ENCODE measurements at regions not wholly inside any gene's neighbourhood (a gene's known extent, or its start where the extent isn't known, plus 50 kb on each side); places are given as distances from the start of the nearest gene placed in this dataset.

DNA sequence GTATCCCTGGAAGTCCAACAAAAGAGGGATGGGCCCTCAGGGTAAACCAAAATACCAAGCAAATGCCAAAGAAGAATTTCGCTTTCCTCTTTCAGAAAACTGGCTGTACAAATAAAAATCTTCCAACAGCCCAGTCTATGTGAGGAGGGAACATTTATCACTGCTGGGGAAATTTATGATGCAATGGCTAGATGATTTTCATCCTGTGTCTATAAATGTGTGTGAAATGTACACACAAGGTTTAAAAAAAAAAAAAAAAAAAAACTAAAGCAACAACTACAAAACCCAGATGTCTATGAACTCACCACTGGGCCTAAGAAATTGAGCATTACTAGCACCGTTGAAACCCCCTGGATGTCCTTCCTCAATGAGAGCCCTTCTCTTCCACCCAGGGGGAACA, 68.7 kb upstream of the SLC4A11 start:
- DNase-seq = no peak

DNA sequence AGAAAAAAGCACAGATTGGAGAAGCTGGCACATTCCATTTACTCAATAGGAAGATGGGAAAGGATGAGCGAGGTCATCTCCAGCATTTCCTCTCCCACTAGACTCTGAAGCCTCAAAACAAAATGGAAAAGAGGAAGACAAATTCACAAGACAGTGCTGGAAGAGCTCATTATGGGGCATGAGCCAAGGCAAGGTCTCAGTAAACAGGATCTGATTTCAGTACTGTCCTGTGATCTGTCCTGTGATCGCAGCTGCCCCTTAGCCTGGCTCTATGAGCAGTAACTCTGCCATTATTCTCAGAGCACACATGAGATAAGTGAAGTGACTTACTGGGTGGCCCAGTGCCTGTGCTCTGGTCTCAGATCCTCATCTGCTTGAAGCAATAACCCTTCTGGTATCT, 68.1 kb upstream of the SLC4A11 start:
- DNase-seq = no peak

DNA sequence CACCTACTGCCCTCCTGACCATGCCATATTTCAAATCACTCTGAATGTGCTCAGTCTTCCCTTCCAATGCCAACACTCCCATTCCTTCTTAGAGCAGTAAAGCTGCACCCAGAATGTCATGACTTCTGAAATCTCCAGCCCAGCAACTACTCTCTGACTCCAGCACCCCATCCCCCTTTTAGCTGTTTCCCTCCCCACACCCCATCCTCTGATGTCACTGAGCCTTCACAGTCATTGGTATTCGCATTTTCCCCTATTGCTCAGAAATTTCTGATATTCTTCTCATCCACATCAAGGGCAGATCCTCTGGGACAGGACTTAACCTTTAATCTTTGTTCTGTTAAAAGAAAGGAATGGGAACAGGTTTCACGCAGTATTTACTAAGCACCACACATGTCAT, 67.1 kb upstream of the SLC4A11 start:
- DNase-seq = no peak

DNA sequence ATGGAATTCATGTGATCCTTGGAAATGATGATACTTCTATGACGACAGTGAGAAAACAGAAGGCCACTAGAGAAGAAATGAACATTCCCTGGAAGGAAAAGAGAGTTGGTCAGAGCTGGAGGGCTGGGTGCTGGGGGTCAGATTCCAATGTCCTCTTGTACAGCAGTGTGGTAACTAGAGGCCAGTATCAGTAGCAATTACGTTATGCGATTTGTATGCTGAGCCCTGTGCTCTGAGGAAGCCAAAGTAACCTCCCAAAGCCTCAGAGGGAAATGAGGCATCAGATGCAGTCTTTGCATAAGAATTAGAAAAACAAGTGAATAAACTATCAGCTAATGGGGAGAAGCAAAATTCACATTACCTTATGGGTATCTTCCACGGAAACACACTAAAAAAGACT, 65.5 kb upstream of the SLC4A11 start:
- no peak for DNase-seq

GRCh38 chr20:3297079-3297378, 58.0 kb upstream of the SLC4A11 start:
- no peak for DNase-seq

DNA sequence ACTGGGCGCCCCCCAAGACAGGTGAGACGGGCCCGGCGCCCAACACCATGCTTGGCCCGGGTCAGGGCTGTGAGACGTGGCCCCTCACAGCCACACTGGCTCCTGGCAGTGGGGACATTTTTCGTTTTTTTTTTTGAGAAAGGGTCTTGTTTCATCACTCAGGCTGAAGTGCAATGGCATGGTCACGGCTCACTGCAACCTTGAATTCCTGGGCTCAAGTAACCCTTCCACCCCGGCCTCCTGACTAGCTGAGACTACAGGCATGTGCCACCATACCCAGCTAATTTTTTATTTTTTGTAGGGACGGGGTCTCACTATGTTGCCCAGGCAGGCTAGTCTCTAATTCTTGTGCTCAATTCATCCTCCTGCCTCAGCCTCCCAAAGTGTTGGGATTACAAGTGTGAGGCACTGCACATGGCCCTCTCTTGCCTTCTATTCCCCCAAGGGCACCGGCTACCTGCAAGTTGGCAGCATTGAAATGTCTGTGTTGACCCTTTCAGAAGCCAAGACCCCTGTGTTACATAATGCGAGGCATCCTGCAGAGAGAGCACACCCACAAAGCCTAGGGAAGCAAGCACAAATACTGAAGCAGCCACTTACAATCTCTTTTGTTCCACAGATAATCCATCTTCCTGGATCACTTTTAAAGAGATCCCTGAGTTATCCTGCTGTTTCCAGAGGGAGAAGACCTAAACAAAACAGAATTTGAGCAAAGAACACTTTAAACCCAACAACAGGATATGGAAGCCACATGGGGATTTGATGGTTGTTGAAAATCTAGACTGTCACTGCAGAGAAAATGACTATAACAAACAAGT, 57.5 kb upstream of the SLC4A11 start:
- no peak for DNase-seq
